AG09309 (cell line): ENCODE measurements at regions not wholly inside any gene's neighbourhood (a gene's known extent, or its start where the extent isn't known, plus 50 kb on each side); places are given as distances from the start of the nearest gene placed in this dataset.

Experiments used
- DNase-seq: peaks from one replicate; pipeline ENCODE4 v3.0.0-alpha.2; 2010; ENCODE audit warnings: low read depth
- H3K4me3 ChIP-seq: 2 replicates; pipeline ENCODE4 v1.5.1; 2011; ENCODE audit warnings: mild to moderate bottlenecking, low read depth, low read length, moderate library complexity; ENCODE audit not compliant: control insufficient read depth
- CTCF ChIP-seq: IDR thresholded peaks from 2 replicates; pipeline ENCODE4 v1.5.1; 2011; ENCODE audit warnings: mild to moderate bottlenecking, low read depth, low read length, inconsistent platforms; ENCODE audit not compliant: insufficient read depth, control insufficient read depth; ENCODE audit errors: missing control alignments

DNA sequence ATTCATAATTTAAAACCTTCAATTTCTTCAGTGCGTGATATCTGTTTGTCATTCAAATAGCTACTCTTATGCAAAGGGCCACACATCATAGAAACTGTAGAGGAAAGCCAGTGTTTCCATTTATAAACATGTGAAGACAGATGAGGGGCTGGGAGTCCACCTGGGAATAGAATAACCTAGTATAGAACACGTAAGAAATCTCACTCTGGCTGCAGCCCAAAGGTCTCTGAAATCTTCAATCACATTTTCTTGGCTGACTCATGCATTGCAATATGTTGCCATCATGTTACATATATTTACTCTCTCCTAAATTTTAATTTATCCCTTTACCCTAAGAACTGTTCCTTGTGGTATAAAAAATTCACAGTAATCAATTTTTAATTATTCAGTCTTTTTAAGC, 123.2 kb downstream of the ELOVL4 start:
- DNase-seq, result no peak
- no peak for TF ChIP-seq CTCF
- H3K4me3 ChIP-seq, result no peak overlapping the region

GRCh38 chr6:79821859-79822258, 125.5 kb downstream of the ELOVL4 start:
- DNase-seq, result no peak
- no peak overlapping the region for H3K4me3 ChIP-seq
- TF ChIP-seq CTCF, result no peak

DNA sequence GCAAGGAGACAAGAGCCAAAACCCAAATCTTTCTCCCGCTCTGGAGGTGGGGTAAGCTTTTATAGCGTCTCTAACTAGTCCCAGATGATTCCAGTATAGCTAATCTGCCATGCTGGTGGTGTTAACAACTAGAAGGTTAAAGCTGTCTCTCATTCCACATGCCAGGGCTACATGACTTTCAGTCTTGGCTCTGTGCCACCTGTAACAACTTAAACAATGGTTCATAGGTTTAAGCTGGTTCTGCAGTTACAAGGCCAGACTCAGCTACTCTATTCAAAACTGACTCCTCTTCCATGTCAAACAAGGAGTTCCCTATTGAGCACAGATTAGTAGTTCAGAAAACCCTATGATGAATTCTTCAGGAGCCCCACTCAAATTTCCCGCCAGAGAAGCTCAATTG, 128.9 kb downstream of the ELOVL4 start:
- TF ChIP-seq CTCF, result no peak
- DNase-seq, result no peak
- H3K4me3 ChIP-seq, result no peak overlapping the region

GRCh38 chr6:79814940-79815339, 132.4 kb downstream of the ELOVL4 start:
- H3K4me3 ChIP-seq, result no peak overlapping the region
- no peak for DNase-seq
- TF ChIP-seq CTCF, result no peak

DNA sequence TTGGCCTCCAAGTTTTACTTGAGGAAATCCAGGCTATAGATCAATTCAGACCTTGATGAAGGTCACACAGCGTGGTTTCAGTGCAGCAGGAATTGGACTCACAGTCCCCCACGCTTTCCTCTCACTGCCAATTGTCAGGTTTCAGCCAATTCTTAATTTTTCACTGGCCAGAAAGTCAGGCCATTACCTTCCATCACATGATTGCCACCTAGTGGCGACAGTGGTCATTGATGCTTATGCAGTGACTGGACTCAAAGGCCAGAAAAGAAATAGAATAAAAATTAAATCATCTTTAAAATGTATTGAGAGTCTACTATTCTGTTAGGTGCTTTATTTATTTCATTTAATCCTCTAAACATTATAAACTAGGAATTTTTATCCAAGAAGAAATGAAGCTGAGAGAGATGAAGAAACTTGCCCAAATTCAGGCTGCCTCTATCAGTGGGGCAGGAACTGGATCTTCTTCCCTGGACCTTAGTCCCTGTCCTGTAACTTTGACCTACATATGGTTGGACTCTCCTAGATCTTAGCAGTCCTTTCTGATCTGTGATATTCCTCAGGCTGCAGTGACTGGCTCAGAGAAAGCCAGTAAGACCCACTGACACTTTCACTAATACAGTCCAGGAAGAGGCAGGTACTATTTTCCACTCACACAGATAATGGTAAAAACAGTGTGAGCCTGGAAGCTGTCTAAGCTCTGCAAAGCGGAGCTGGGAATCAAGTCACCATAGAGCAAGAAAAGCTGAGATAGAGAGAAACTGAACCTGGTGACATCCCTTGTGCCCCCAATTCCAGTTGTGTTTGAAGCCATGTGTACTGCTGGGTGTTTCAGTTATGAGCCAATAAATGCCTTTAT, 133.3 kb downstream of the ELOVL4 start:
- TF ChIP-seq CTCF, result peak; percentile 81
- DNase-seq, result peak; percentile 27

DNA sequence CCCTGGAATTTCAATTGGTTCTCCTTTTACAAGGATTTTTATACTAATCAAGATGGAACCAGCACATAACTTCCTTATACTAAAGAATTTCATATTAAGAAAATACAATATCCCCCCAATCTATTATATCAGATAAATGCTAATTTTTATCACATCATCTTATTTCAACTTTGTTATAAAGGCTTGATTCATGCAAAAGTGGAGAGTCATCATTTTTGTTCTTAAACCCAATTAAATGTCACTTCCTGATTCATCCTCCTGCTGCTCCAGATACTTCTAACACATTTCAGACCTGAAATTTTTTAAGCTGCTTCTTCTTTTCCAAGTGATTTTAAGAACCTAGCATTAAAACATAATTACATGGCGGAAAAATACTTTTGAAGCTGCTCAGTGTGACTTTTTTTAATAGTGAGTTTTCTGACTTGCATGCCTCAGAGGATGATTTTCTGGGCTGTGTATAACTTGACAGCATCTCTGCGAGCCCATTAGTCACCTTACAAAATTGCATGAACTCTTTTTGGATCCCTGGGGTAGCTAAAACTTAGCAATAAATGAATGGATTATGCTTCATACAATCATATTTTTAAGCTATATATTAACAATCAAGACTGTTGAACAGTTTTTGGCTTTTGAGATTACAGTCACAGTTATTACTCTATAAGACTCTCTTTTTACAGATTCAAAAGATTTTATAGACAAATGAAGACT, 134.1 kb downstream of the ELOVL4 start:
- TF ChIP-seq CTCF, result no peak

More for the DNA sequence above, 133.3 kb downstream of the ELOVL4 start:
- H3K4me3 ChIP-seq, result no peak overlapping the region

More for the DNA sequence above, 134.1 kb downstream of the ELOVL4 start:
- H3K4me3 ChIP-seq, result no peak overlapping the region
- DNase-seq, result no peak
